Fibroblast of skin of right quadriceps (primary cell): ENCODE measurements at regions not wholly inside any gene's neighbourhood (a gene's known extent, or its start where the extent isn't known, plus 50 kb on each side); places are given as distances from the start of the nearest gene placed in this dataset.

Experiments
- DNase-seq: peaks from one replicate; pipeline ENCODE4 v3.0.0-alpha.2; 2013

- DNase-seq = no peak
These were observed 197.1 kb upstream of the MAMLD1 start for GRCh38 chrX:150165776-150166610.

- no peak for DNase-seq
These were observed 195.4 kb upstream of the MAMLD1 start for GRCh38 chrX:150167482-150168324.

DNA sequence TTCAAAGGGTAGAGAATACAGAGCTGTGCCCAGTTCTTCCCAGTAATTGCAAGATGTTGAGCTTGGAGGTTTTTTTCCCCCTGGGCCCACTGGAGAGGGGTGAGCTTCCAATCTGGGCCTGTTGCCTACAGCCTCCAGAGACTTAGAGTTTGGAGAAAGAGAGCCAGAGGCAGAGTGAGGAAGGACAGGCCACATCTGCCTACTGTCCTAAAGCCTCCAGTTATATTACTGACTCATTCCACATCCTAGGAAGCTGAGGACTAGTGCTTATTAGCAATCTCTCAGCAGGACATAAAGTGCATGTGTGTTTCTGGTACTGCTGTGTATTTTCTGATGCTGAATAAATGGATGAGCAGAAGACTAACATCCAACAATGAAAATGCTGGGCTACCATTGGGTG, 181.0 kb upstream of the MAMLD1 start:
- peak; percentile 13 for DNase-seq

DNA sequence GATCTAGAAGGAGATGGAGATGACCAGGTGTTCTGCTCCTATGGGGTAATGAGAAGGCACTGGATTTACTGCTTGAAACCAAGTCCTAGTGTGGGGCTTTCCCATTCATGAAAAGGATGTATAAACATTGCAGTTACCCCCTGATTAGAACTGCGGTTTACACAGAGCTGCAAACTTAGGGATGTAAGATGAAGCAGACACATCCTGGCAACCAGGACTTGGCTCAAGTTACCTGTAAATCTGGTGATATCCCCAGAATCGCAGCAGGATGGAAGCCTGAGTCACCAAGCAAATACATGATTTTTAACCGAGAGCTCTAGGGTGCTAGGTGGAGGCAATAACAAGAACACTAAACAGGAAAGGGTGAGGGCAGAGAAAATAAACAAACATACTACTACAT, 178.6 kb upstream of the MAMLD1 start:
- DNase-seq = no peak

GRCh38 chrX:150185766-150186165, 177.4 kb upstream of the MAMLD1 start:
- DNase-seq = no peak

DNA sequence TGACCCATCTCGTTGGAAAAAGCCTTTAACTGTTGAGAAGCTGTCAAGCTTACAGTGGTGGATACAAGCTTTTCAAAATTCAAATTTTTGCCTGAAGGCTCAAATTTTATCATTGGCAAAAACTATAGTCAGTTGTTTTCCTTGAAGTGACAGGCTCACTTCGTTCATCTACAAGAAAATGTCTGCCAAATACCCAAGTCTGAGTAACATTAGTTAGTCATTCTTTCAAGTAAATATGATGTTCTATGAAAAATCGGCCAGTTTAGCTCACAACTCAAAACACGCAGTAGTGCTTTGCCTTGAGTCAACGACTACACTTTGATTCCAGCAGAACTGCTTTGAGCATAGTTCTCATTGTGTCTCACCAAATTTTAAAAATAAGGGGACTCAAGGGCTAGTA, 170.3 kb upstream of the MAMLD1 start:
- DNase-seq = no peak

DNA sequence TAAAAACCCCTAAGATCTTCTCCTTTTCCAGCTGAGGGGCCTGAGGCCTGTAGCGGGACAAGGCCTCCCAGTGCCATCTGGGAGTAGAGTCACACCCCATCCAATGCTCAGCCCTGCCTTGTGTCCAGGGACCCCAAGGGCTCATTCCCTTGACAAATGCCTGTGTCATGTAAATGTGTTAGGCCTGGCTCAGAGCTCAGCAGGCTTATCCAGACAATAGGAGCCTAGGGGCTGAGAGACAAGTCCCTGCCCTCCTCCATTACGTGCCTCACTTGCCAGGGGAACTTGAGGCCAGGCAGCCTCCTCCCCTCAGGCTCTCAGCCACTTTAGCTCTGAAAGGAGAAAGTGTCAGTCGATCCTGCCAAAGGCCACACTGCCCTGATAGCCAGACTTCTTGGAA, 166.8 kb upstream of the MAMLD1 start:
- no peak for DNase-seq

GRCh38 chrX:150197388-150197787, 165.7 kb upstream of the MAMLD1 start:
- no peak for DNase-seq

GRCh38 chrX:150198776-150199175, 164.3 kb upstream of the MAMLD1 start:
- no peak for DNase-seq

- no peak for DNase-seq
These were observed 163.9 kb upstream of the MAMLD1 start for GRCh38 chrX:150199181-150199580.

DNA sequence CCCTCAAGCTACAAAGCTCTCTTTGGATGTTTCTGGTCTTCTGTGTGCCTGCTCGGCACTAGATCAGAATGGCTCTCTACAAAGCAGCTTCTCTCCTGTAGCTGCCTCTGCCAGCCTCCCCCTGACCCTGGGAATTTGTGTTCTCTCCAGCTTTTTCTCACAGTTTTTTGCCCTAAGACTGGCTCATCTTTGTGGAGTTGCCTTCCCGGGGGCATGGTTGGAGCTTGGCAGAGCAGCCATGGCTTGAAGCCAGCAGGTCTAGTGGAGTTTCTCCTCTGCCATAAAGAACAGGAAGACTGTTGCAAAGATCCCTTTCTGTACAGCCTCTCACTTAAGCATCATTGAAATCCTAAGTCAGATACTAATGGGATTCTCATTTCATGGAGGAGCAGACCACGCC, 163.3 kb upstream of the MAMLD1 start:
- DNase-seq = no peak

- no peak for DNase-seq
These were observed 162.8 kb upstream of the MAMLD1 start for GRCh38 chrX:150200361-150200760.

DNA sequence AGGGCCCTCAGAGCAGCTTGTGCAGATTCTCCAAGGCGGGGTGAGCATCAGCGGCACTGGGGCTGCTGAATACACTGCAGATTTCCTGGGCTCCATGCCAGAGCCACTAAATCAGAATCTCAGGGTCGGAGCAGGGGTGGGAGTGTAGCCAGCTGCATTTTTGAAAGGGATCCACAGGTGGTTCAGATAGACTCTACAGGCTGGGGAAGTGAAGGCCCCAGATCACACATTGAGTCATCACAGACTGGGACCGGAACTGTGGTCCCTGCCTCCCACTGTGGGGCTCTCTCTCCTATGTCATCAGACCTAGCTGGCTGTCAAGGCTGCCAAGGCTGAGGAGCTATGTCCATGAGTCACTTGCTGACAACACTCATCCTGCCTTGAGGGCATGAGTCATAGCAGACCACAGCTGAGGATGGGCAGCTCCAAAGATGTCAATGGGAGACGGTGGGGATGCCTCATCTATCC, 162.3 kb upstream of the MAMLD1 start:
- peak; percentile 98 for DNase-seq

GRCh38 chrX:150201391-150201790, 161.7 kb upstream of the MAMLD1 start:
- no peak for DNase-seq

DNA sequence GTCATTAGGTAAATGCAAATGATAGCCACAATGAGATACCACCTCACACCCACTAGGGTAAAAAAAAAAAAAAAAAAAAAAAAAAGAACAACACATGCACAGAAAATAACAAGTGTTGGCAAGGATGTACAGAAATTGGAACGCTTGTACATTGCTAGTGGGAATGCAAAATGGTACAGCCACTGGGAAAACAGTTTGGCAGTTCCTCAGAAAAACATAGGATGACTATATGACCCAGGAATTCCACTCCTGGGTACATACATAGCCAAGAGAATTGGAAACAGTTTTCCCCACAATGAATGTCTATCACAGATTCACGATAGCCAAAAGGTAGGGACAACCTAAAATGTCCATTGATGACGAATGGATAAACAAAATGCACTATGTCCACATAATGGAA, 161.3 kb upstream of the MAMLD1 start:
- peak; percentile 32 for DNase-seq

DNA sequence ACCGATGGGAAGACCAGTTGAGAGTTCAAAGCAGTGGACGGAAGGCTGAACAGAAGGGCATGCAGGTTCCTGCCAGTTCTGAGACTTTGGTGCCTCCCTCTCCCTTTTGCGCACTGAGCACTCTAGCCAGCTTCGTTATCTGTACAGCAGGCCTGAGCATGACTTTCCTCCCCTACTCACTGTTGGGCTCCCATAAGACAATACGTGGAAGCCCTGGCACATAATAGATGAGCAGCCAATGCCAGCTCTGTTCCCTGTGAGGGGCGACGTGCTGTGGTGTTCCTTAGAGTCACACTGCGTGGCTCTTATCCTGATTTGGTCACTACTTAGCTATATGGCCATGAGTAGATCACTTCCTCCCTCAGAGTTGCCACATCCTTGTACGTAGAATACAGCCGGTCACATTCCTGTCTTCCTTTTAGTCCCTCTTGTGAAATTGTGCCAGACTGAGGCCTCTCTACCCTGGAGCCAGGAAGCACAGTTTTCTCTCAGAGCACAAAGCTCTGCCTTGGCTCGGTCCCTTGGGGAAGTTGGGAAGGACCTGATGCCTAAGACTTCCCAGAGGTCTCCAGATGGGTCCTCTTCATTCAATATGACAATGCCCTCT, 160.4 kb upstream of the MAMLD1 start:
- peak; percentile 58 for DNase-seq

DNA sequence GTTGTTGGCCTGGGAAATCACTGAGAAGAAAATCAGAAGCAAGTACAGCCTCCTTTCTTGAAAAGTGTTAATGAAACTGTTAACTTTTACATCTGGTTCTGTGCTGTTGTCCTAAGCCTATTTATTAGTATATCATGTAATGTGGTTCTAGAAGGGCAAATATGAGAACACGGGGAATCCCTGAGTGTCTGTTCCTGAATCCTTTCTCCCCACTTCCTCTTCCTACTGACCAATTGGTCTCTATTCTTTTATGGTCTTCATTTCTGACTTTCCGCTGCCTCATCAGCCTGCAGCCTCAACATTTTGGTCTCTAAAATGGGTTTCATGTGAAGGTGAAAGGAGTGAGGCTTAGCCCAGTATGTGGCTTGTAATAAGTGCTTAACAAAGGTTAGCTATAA, 159.9 kb upstream of the MAMLD1 start:
- no peak for DNase-seq

DNA sequence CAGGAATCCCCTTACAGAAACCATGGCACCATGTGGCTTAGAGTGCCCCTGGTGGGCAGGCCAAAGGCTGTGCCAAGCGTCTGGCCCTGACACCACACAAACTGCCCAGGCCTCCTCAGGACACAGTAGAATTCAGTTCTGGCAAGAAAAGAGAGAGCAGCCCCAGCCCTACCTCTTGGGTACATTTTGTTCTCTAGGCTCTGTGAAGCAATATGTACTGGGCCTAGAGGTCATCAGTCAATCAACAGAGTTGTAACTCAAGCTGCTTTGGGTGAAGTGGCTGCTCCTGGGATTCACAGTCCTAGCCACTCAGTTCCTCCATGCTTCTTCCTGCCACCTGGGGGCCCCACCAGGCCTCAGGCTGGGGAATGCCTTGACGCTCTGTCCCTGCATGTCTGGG, 158.1 kb upstream of the MAMLD1 start:
- no peak for DNase-seq

- DNase-seq = no peak
These were observed 155.4 kb upstream of the MAMLD1 start for GRCh38 chrX:150207733-150208132.

DNA sequence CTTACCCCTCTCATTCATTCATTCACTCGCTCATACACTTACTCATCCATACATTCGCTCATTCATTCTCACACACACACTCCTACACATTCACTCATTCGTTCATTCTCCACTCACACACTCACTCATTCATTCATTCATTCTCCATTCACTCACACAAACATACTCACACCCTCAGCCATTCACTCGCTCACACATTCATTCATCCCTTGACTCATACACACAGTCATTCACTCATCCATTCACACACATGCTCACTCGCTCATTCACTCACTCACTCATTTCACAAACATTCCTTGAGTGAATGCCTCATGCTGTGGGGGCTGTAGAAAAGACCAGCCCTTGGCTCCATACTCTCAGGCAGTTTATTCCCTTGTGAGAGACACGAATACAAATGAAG, 151.1 kb upstream of the MAMLD1 start:
- DNase-seq = peak; percentile 63

DNA sequence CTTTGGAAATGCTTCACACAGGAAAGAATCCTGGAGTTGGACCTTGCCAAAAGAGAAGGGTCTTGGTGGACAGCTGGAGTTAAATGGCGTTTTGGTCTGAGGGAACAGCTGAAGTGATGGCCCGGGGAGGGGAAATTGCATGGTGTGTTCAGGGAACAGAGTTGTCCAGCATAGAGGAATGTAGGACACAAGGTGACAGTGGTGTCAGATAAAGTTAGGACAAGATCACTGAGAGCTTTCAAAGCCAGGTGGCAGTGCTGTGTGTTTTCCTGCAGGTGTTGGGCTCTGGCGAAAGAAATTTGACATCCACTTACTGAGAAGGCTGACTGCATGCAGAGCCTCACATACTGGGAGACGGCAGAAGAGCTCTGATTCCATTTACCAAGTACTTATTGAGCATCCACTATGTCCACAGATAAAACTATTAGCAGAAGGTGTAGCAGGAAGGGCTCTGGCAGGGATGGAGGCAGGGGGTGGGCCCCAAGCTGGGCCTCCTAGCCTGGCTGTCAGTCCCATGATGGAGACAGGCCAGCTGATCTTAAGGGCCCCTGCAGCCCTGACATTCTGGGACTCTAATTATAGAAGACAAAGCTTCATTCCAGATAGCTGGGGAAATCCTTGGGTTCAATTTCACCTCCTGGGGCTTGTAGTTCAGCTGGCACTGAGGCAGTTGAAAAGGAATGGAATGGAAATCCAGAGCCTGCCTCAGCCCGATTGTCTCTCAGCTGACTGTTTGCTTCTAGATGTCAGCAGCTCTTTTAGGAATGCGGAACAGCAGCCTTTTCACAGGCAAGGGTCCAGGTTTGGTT, 150.2 kb upstream of the MAMLD1 start:
- DNase-seq = peak; percentile 43

DNA sequence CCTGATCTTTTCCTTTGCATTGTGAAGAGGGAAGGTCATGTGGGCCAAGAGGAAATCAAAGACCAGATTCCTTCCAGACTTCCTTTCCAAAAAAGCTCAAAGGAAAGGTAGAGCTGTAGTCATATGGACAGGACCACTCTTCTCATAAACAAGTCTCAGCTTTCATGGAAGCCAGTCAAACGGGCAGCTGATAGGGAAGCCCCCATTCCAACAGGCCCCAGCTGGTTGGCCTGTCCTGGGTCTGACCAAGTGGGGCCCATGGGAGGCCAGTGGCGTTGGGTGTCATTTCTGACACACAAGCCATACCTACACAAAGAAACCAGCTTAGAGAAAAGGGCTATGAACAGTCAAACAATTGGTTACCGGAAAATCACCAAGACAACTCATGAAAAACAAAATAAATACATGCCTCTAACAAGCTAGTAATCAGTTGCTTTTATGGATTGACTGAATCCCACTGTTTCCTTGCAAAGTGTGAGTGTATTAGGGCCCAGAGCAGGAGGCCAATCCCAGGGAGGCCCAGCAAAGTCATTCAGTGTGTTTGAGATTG, 149.6 kb upstream of the MAMLD1 start:
- no peak for DNase-seq
